Large intestine (tissue), 3 donors: ENCODE measurements at regions not wholly inside any gene's neighbourhood (a gene's known extent, or its start where the extent isn't known, plus 50 kb on each side); places are given as distances from the start of the nearest gene placed in this dataset.

Experiments
- DNase-seq, 2 donors: peaks; one replicate each; pipeline versions ENCODE4 v3.0.0 to v3.0.0-alpha.2; 2013
- H3K27ac ChIP-seq: one replicate; pipeline ENCODE4 v1.5.1; 2013; ENCODE audit warnings: low read length
- H3K27me3 ChIP-seq: 2 replicates; pipeline ENCODE4 v1.6.1; 2013; ENCODE audit warnings: low read length; ENCODE audit not compliant: control insufficient read depth, insufficient read depth
- H3K36me3 ChIP-seq: 2 replicates; pipeline ENCODE4 v1.6.1; 2013; ENCODE audit warnings: low read length; ENCODE audit not compliant: control insufficient read depth, insufficient read depth
- H3K4me1 ChIP-seq: one replicate; pipeline ENCODE4 v1.6.1; 2013; ENCODE audit warnings: low read length; ENCODE audit not compliant: control insufficient read depth, insufficient read depth
- H3K4me3 ChIP-seq: one replicate; pipeline ENCODE4 v1.5.1; 2013; ENCODE audit warnings: low read length
- H3K9me3 ChIP-seq: one replicate; pipeline ENCODE4 v1.6.1; 2013; ENCODE audit warnings: mild to moderate bottlenecking, low read depth, low read length, moderate library complexity; ENCODE audit not compliant: control insufficient read depth
- WGBS: methylation state at CpG from one replicate; pipeline ENCODE4 v1.1.5; 2013; ENCODE audit warnings: low lambda C conversion rate; ENCODE audit not compliant: insufficient coverage; 5-methylcytosine and 5-hydroxymethylcytosine counted together

- Histone ChIP-seq H3K4me3 (no peak overlapping the region), H3K9me3 (no peaks in the 10 kb centered on the region), H3K27ac (no peak overlapping the region), H3K4me1 (no peaks in the 10 kb centered on the region), H3K36me3 (no peaks in the 10 kb centered on the region), H3K27me3 (no peaks in the 10 kb centered on the region)
- WGBS, result 83% methylated on average over 2 of the region's 6 CpGs
- no peak for DNase-seq
Observed at GRCh38 chr10:81280497-81281479, 594.2 kb upstream of the NRG3 start.

- no peak for DNase-seq
- Histone ChIP-seq H3K9me3 (no peaks in the 10 kb centered on the region), H3K27ac (no peak overlapping the region), H3K36me3 (no peaks in the 10 kb centered on the region), H3K4me1 (no peaks in the 10 kb centered on the region), H3K4me3 (no peak overlapping the region), H3K27me3 (no peaks in the 10 kb centered on the region)
Observed at GRCh38 chr10:81288544-81288943, 586.5 kb upstream of the NRG3 start.

GRCh38 chr10:81297292-81297691 lies 577.7 kb upstream of the NRG3 start:
- no peaks in the 10 kb centered on the region for H3K36me3 ChIP-seq
- no peaks in the 10 kb centered on the region for H3K9me3 ChIP-seq
- no peaks in the 10 kb centered on the region for H3K27me3 ChIP-seq
- no peak overlapping the region for H3K27ac ChIP-seq
- H3K4me3 ChIP-seq, result no peak overlapping the region
- no peaks in the 10 kb centered on the region for H3K4me1 ChIP-seq
- DNase-seq, result no peak
- 96% methylated on average over 4 of the region's 4 CpGs for WGBS

DNA sequence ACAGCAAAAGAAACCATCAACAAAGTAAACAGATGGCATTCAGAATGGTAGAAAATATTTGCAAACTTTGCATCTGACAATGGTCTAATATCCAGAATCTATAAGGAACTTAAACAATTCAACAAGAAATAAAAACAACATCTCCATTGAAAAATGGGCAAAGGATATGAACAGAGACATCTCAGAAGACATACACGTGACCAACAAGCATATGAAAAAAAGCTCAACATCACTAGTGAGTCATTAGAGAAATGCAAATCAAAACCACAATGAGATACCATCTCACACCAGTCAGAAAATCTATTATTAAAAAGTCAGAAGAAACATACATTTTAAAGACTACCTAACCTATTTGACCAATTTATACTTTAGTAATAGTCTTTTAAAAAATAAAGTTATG lies 571.3 kb upstream of the NRG3 start:
- no peak overlapping the region for H3K27ac ChIP-seq
- no peaks in the 10 kb centered on the region for H3K36me3 ChIP-seq
- H3K4me3 ChIP-seq, result no peak overlapping the region
- no peaks in the 10 kb centered on the region for H3K4me1 ChIP-seq
- WGBS, result no CpG with 5 or more reads among the region's 1 CpG
- no peak for DNase-seq
- H3K27me3 ChIP-seq, result no peaks in the 10 kb centered on the region
- H3K9me3 ChIP-seq, result no peaks in the 10 kb centered on the region

DNA sequence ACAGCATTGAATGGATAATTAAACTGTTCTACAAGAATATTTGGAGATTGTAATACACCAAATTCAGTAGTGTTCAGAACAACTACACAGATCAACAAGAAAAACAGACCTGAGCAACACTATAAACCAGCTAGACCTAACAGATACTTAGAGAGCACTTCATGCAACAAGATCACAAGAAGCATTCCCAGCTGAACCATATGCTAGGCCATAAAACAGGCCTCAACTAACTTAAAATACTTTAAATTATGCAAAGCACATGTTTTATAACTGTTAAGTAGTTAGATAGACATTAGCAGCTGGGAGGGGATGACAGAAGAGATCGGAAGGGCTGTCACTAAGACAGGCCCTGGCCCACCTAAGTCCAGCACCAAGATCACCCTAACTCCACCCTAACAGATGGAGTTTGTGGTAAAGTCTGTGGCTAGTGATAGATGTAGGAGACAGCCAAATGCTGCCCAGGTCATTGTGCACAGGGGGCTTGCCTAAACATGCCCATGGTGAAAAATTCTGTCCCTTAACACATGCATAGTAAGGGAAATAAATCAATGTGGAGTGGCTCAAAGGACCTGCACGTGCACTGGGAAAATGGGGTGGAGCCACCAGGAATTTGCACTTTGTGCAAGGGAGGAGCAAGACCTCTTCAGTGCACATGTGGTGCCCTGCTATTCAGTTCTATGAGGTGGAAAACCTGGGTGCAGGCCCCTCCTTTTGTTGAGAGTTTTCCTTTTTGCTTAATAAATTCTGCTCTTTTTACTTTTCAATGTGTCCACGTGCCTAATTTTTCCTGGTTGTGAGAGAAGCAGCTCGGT lies 567.8 kb upstream of the NRG3 start:
- Histone ChIP-seq H3K36me3 (no peaks in the 10 kb centered on the region), H3K27ac (no peak overlapping the region), H3K9me3 (peaks cover 8% of the 10 kb centered on the region), H3K4me1 (no peaks in the 10 kb centered on the region), H3K27me3 (no peaks in the 10 kb centered on the region), H3K4me3 (no peak overlapping the region)
- WGBS, result 60% methylated on average over 1 of the region's 4 CpGs
- DNase-seq, result no peak

DNA sequence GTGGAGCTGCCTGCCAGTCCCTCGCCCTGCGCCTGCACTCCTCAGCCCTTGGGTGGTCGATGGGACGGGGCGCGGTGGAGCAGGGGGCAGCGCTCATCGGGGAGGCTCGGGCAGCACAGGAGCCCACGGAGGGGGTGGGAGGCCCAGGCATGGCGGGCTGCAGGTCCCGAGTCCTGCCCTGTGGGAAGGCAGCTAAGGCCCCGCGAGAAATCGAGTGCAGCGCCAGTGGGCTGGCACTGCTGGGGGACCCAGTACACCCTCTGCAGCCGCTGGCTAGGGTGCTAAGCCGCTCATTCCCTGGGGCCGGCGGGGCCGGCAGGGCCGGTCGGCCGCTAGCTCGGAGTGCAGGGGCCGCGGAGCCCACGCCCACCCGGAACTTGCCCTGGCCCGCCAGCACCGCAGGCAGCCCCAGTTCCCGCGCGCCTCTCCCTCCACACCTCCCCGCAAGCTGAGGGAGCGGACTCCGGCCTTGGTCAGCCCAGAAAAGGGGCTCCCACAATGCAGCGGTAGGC lies 565.9 kb upstream of the NRG3 start:
- Histone ChIP-seq H3K27ac (no peak overlapping the region), H3K4me1 (no peaks in the 10 kb centered on the region), H3K9me3 (peaks cover 8% of the 10 kb centered on the region), H3K4me3 (no peak overlapping the region), H3K36me3 (no peaks in the 10 kb centered on the region), H3K27me3 (no peaks in the 10 kb centered on the region)
- WGBS, result no CpG with 5 or more reads among the region's 38 CpGs
- no peak for DNase-seq

GRCh38 chr10:81314471-81314870 lies 560.5 kb upstream of the NRG3 start:
- no peak overlapping the region for H3K4me3 ChIP-seq
- no peaks in the 10 kb centered on the region for H3K36me3 ChIP-seq
- H3K9me3 ChIP-seq, result peaks cover under 1% of the 10 kb centered on the region
- no peak for DNase-seq
- no peaks in the 10 kb centered on the region for H3K27me3 ChIP-seq
- no CpG with 5 or more reads among the region's 2 CpGs for WGBS
- H3K4me1 ChIP-seq, result no peaks in the 10 kb centered on the region
- H3K27ac ChIP-seq, result no peak overlapping the region

DNA sequence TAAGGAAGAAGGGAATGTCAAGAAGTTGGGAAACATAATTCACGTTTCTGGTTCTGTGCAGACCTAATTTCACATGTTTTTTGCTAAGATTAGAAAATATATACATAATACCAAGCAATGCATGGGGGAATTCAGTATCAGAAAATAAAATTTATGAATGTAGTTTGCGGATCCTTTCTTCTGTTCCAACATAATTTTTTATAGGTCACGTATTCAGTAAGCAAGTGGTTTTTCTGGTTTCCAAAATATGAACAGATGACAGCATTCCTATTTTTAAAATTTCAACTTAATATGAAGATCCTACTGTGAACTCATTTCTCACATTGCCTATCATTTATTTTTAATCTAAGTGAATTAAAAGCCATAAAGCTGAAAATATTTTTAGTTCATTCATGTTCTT lies 560.0 kb upstream of the NRG3 start:
- Histone ChIP-seq H3K4me1 (no peaks in the 10 kb centered on the region), H3K36me3 (no peaks in the 10 kb centered on the region), H3K9me3 (no peaks in the 10 kb centered on the region), H3K4me3 (no peak overlapping the region), H3K27ac (no peak overlapping the region), H3K27me3 (no peaks in the 10 kb centered on the region)
- WGBS, result 92% methylated on average over 2 of the region's 3 CpGs
- no peak for DNase-seq

DNA sequence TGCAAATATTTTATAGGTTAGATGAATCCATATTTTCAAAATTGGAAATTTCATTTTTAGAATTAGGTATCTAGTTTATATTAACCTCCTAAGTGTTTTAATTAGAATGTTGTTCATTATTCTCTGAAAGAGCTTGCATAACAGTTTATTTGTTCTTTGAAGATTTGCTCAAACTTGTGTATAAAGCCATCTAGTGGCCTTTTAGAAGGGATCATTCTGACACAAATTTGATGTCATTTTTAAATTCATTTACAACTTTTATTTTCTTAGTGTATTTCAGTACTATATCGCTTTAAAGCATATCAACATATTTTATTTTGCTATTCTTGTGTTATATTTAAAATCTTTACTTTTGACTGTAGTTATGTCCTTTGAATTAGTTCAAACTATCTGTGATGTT lies 527.0 kb upstream of the NRG3 start:
- no peak for DNase-seq
- Histone ChIP-seq H3K4me1 (no peaks in the 10 kb centered on the region), H3K36me3 (no peaks in the 10 kb centered on the region), H3K9me3 (no peaks in the 10 kb centered on the region), H3K4me3 (no peak overlapping the region), H3K27me3 (no peaks in the 10 kb centered on the region), H3K27ac (no peak overlapping the region)
- WGBS, result 75% methylated on average over 1 of the region's 1 CpG

DNA sequence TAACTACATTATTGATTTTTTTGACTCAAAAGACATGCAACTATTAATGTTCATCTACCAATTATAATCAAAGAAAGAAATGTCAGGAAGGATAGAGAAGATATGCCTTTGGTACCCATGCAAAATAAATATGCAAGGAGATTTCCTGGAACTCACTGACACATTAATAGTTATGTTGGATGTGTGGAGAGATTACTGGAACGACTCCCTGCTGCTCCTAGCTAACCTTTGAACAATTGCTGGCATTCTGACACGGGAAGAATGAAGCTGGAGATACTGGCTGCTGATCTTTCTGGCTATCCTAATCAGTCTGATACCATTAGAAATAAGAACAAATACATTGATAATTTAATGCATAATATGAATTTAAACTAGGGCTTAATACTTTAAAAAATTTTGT lies 507.9 kb upstream of the NRG3 start:
- H3K27me3 ChIP-seq, result no peaks in the 10 kb centered on the region
- no peak for DNase-seq

More for the DNA sequence above, 507.9 kb upstream of the NRG3 start:
- Histone ChIP-seq H3K4me3 (no peak overlapping the region), H3K4me1 (no peaks in the 10 kb centered on the region), H3K9me3 (no peaks in the 10 kb centered on the region), H3K27ac (no peak overlapping the region), H3K36me3 (no peaks in the 10 kb centered on the region)
- no CpG with 5 or more reads among the region's 2 CpGs for WGBS
